Vagina (tissue), 2 donors: ENCODE measurements at regions not wholly inside any gene's neighbourhood (a gene's known extent, or its start where the extent isn't known, plus 50 kb on each side); places are given as distances from the start of the nearest gene placed in this dataset.

Experiments
- DNase-seq, 2 donors: peaks; one replicate each; pipeline ENCODE4 v3.0.0-alpha.2; 2017; ENCODE audit errors: extremely low spot score in 2 of 2
- H3K27ac ChIP-seq: fragments of 200-600 bp; sonication (generic); one replicate; pipeline ENCODE4 v1.5.1; 2019
- H3K27me3 ChIP-seq: fragments of 200-600 bp; sonication (generic); one replicate; pipeline ENCODE4 v1.5.1; 2019
- H3K36me3 ChIP-seq, 2 donors: fragments of 200-600 bp; sonication (generic); one replicate each; pipeline ENCODE4 v1.5.1; 2017 to 2019
- H3K4me1 ChIP-seq: fragments of 200-600 bp; sonication (generic); one replicate; pipeline ENCODE4 v1.5.1; 2019
- H3K4me3 ChIP-seq, 2 donors: fragments of 200-600 bp; sonication (generic); 1 replicate in 1 of 2; 2 replicates in 1 of 2; pipeline ENCODE4 v1.5.1; 2016 to 2019
- H3K9me3 ChIP-seq: fragments of 200-600 bp; sonication (generic); one replicate; pipeline ENCODE4 v1.5.1; 2019
- POLR2A ChIP-seq, 2 donors: fragments of 450-650 bp; IDR thresholded peaks; one replicate each; pipeline ENCODE4 v1.6.1; 2017; ENCODE audit warnings: antibody characterized with exemption in 2 of 2, mild to moderate bottlenecking in 2 of 2, moderate library complexity in 2 of 2
- POLR2AphosphoS5 ChIP-seq, 2 donors: sonication (generic); formaldehyde crosslinking; IDR thresholded peaks; one replicate each; pipeline ENCODE4 v1.9.0; 2017; ENCODE audit warnings: antibody characterized with exemption in 2 of 2, mild to moderate bottlenecking in 2 of 2, low read depth in 1 of 2; ENCODE audit not compliant: insufficient read depth in 1 of 2
- intact Hi-C: fragments of 100-400 bp; cut with DNase I; formaldehyde crosslinking; loops from one replicate; pipeline ENCODE4 v1.15.1; 2023
- TF ChIP-seq, protein P1 (sequence below), 3 experiments: fragments of 450-650 bp in 2 of 3; fragments of 200-600 bp in 1 of 3; sonication (generic) in 1 of 3; IDR thresholded peaks; one replicate each; pipeline ENCODE4 v1.5.1; 2017 to 2019; ENCODE audit warnings: antibody characterized with exemption in 3 of 3, mild to moderate bottlenecking in 2 of 3, moderate library complexity in 2 of 3

DNA sequence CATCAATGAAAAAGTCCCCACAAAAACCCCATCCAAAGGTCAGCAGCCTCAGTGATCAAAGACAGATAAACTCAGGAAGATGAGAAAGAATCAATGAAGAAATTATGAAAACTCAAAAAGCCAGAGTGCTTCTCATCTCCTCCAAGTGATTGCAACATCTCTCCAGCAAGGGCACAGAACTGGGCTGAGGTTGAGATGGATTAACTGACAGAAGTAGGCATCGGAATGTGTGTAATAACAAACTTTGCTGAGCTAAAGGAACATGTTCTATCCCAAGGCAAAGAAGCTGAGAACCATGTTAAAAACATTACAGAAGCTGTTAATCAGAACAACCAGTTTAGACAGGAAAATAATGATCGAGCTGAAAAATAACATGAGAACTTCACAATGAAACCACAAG lies 442.8 kb upstream of the SYT4 start:
- Histone ChIP-seq H3K36me3 (no peaks in the 10 kb centered on the region), H3K4me3 (no peak overlapping the region), H3K27me3 (no peaks in the 10 kb centered on the region), H3K4me1 (no peaks in the 10 kb centered on the region), H3K9me3 (peaks cover 2% of the 10 kb centered on the region), H3K27ac (no peak overlapping the region)
- TF ChIP-seq, protein P1, sequence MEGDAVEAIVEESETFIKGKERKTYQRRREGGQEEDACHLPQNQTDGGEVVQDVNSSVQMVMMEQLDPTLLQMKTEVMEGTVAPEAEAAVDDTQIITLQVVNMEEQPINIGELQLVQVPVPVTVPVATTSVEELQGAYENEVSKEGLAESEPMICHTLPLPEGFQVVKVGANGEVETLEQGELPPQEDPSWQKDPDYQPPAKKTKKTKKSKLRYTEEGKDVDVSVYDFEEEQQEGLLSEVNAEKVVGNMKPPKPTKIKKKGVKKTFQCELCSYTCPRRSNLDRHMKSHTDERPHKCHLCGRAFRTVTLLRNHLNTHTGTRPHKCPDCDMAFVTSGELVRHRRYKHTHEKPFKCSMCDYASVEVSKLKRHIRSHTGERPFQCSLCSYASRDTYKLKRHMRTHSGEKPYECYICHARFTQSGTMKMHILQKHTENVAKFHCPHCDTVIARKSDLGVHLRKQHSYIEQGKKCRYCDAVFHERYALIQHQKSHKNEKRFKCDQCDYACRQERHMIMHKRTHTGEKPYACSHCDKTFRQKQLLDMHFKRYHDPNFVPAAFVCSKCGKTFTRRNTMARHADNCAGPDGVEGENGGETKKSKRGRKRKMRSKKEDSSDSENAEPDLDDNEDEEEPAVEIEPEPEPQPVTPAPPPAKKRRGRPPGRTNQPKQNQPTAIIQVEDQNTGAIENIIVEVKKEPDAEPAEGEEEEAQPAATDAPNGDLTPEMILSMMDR (IDR thresholded peaks at IDR 0.05) = no peak
- no peak for TF ChIP-seq POLR2AphosphoS5 (IDR thresholded peaks at IDR 0.05; ENCODE audit: insufficient read depth in 1 of 2, low read depth in 1 of 2)
- no peak for TF ChIP-seq POLR2A (IDR thresholded peaks at IDR 0.05)
- DNase-seq = no peak
- intact Hi-C loops = no loop called here

DNA sequence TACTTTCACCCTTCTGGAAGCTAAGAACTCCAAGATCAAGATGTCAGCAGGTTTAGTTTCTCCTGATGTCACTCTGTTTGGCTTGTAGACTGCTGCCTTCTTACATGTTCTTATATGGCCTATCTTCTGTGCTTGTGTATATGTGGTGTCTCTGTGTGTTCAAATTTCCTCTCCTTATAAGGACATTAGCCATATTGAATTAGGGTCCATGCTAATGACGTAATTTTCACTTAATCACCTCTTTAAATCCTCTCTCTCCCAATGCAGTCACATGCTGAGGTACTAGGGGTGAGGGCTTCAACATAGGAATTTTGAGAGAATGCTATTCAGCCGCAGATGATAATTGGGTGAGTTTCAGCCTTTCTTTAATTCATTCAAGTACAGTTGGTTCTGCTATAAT lies 458.3 kb upstream of the SYT4 start:
- no peaks in the 10 kb centered on the region for H3K27me3 ChIP-seq
- intact Hi-C loops = no loop called here
- H3K4me3 ChIP-seq = no peak overlapping the region
- H3K27ac ChIP-seq = no peak overlapping the region
- no peak for DNase-seq
- H3K36me3 ChIP-seq = no peaks in the 10 kb centered on the region
- no peaks in the 10 kb centered on the region for H3K9me3 ChIP-seq
- no peak for TF ChIP-seq POLR2AphosphoS5 (IDR thresholded peaks at IDR 0.05; ENCODE audit: insufficient read depth in 1 of 2, low read depth in 1 of 2)
- TF ChIP-seq POLR2A (IDR thresholded peaks at IDR 0.05) = no peak
- TF ChIP-seq, protein P1 (IDR thresholded peaks at IDR 0.05) = no peak
- no peaks in the 10 kb centered on the region for H3K4me1 ChIP-seq

DNA sequence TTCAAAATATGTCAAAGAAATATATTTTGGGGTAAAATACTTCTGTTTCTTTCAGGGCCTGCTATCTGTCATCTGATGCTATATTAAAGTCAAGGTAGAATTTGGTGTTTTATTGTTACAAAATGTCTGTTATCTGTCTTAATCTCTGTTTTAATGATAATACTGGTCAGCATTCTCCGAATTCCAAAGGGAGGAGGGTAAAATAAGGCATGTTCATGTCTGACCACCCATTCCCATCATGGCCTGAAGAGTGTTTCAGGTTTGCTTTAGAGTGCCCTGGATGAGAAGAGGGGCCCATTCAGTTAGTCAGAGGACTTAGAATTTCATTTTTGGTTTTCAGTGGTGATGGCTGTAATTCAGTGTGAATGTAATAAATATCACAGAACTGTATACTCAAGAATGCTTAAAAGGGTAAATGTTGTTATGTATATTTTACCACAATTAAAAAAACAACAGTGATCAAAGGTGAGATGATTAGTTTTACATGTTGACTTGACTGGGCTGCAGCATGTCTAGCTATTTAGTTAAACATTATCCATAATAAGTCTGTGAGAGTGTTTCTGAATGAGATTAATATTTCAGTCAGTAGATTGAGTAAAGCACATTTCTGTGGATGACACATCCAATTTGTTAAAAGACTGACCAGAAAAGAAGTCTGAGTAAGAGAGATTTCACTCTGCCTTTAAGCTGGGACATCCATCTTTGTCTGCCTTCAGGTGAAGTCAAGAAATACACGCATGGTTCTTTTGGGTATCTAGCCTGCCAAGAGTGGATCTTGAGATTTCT lies 467.9 kb upstream of the SYT4 start:
- no peak for DNase-seq
- Histone ChIP-seq H3K4me3 (no peak overlapping the region), H3K4me1 (no peaks in the 10 kb centered on the region), H3K27ac (no peak overlapping the region), H3K36me3 (no peaks in the 10 kb centered on the region), H3K9me3 (peaks cover 6% of the 10 kb centered on the region), H3K27me3 (no peaks in the 10 kb centered on the region)
- no peak for TF ChIP-seq POLR2AphosphoS5 (IDR thresholded peaks at IDR 0.05; ENCODE audit: insufficient read depth in 1 of 2, low read depth in 1 of 2)
- no peak for TF ChIP-seq POLR2A (IDR thresholded peaks at IDR 0.05)
- TF ChIP-seq, protein P1 (IDR thresholded peaks at IDR 0.05) = no peak
- intact Hi-C loops = no loop called here

DNA sequence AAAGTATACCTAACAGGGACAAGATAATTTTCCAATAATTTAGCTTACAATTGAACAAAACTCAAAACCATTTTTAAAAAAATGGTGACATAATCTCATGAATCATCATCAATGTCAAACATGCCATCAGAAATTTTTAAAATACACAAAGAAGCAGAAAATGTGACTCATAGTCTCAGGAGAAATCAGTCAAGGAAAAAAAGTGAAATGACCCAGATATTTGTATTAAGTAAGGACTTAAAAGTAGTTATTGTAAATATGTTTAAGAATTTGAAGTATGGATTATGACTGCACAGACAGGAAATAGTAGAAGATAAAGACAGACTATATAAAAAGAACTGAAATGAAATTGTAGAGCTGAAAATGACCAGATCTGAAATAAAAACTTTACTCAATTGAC lies 473.9 kb upstream of the SYT4 start:
- Histone ChIP-seq H3K4me3 (no peak overlapping the region), H3K27ac (no peak overlapping the region), H3K9me3 (no peaks in the 10 kb centered on the region), H3K36me3 (no peaks in the 10 kb centered on the region), H3K27me3 (no peaks in the 10 kb centered on the region), H3K4me1 (no peaks in the 10 kb centered on the region)
- TF ChIP-seq POLR2AphosphoS5 (IDR thresholded peaks at IDR 0.05; ENCODE audit: insufficient read depth in 1 of 2, low read depth in 1 of 2) (no peak), POLR2A (IDR thresholded peaks at IDR 0.05) (no peak)
- TF ChIP-seq, protein P1 (IDR thresholded peaks at IDR 0.05) = no peak
- intact Hi-C loops = no loop called here
- no peak for DNase-seq

DNA sequence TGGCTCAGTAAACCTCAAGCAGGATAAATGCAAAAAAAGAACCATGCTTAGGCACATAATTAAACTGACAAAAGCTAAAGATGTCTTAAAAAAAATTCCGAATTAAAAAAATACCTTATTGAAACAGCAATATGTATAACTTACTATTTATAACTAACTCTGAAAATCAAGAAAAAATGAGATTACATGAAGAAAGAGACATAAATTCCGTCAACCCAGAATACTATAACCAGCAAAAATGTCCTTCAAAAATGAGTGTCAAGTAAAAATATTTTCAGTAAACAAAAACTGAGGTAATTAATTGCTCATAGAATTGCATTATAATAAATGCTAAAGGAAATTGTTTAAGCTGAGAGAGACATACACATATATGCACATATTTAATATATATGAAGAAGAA lies 474.5 kb upstream of the SYT4 start:
- no peak for DNase-seq
- no peak overlapping the region for H3K4me3 ChIP-seq
- no peaks in the 10 kb centered on the region for H3K4me1 ChIP-seq
- H3K27ac ChIP-seq = no peak overlapping the region
- no peak for TF ChIP-seq POLR2AphosphoS5 (IDR thresholded peaks at IDR 0.05; ENCODE audit: insufficient read depth in 1 of 2, low read depth in 1 of 2)
- TF ChIP-seq POLR2A (IDR thresholded peaks at IDR 0.05) = no peak
- TF ChIP-seq, protein P1 (IDR thresholded peaks at IDR 0.05) = no peak
- intact Hi-C loops = no loop called here
- H3K9me3 ChIP-seq = no peaks in the 10 kb centered on the region
- H3K36me3 ChIP-seq = no peaks in the 10 kb centered on the region
- H3K27me3 ChIP-seq = no peaks in the 10 kb centered on the region
